Endodermal cell (in vitro differentiated cells): ENCODE measurements at regions not wholly inside any gene's neighbourhood (a gene's known extent, or its start where the extent isn't known, plus 50 kb on each side); places are given as distances from the start of the nearest gene placed in this dataset.

Experiments
- DNase-seq: peaks from one replicate; pipeline ENCODE4 v3.0.0-alpha.2; 2017
- H3K27ac ChIP-seq: 2 replicates; pipeline ENCODE4 v1.5.1; 2013; ENCODE audit warnings: mild to moderate bottlenecking, low read depth, low read length, moderate library complexity
- H3K27me3 ChIP-seq: 2 replicates; pipeline ENCODE4 v1.6.1; 2013; ENCODE audit warnings: mild to moderate bottlenecking, low read length, moderate library complexity; ENCODE audit not compliant: insufficient read depth, control insufficient read depth, poor library complexity, severe bottlenecking
- H3K36me3 ChIP-seq: 2 replicates; pipeline ENCODE4 v1.7.0; 2013; ENCODE audit warnings: mild to moderate bottlenecking, low read length, moderate library complexity; ENCODE audit not compliant: control insufficient read depth, insufficient read depth
- H3K4me1 ChIP-seq: one replicate; pipeline ENCODE4 v1.7.0; 2013; ENCODE audit warnings: low read length; ENCODE audit not compliant: control insufficient read depth, insufficient read depth
- H3K4me3 ChIP-seq: 2 replicates; pipeline ENCODE4 v1.5.1; 2013; ENCODE audit warnings: mild to moderate bottlenecking, low read length, moderate library complexity
- H3K9ac ChIP-seq: 2 replicates; pipeline ENCODE4 v1.6.1; 2013; ENCODE audit warnings: mild to moderate bottlenecking, low read length, moderate library complexity; ENCODE audit not compliant: poor library complexity, severe bottlenecking; ENCODE audit errors: extremely low read depth
- H3K9me3 ChIP-seq: 2 replicates; pipeline ENCODE4 v1.6.1; 2013; ENCODE audit warnings: mild to moderate bottlenecking, low read length, moderate library complexity; ENCODE audit not compliant: control insufficient read depth
- H3K27ac Mint-ChIP-seq: 2 replicates; pipeline ENCODE4 v1.8.0; 2020; ENCODE audit warnings: mixed read lengths
- H3K27me3 Mint-ChIP-seq: 2 replicates; pipeline ENCODE4 v1.8.0; 2021; ENCODE audit warnings: mild to moderate bottlenecking, mixed read lengths; ENCODE audit not compliant: insufficient read depth
- H3K36me3 Mint-ChIP-seq: 2 replicates; pipeline ENCODE4 v1.8.0; 2020; ENCODE audit warnings: low read depth, mixed read lengths
- H3K4me1 Mint-ChIP-seq: 2 replicates; pipeline ENCODE4 v1.8.0; 2020; ENCODE audit warnings: mixed read lengths
- H3K4me3 Mint-ChIP-seq: 2 replicates; pipeline ENCODE4 v1.8.0; 2020; ENCODE audit warnings: mild to moderate bottlenecking, moderate library complexity, mixed read lengths
- H3K9me3 Mint-ChIP-seq: 2 replicates; pipeline ENCODE4 v1.8.0; 2020; ENCODE audit warnings: mild to moderate bottlenecking, mixed read lengths
- WGBS, 2 experiments: methylation state at CpG; one replicate each; pipeline versions ENCODE4 v1.1.5 to v1.1.7; 2013; ENCODE audit warnings: missing lambda C conversion rate in 2 of 2, mixed read lengths in 1 of 2; ENCODE audit not compliant: insufficient coverage in 1 of 2, insufficient read length in 1 of 2; 5-methylcytosine and 5-hydroxymethylcytosine counted together
- TF ChIP-seq, protein P1 (sequence below): fragments of 200-600 bp; sonication (generic); conservative IDR thresholded peaks from 2 replicates; pipeline ENCODE4 v1.5.0; 2021; ENCODE audit warnings: antibody characterized with exemption, mild to moderate bottlenecking

DNA sequence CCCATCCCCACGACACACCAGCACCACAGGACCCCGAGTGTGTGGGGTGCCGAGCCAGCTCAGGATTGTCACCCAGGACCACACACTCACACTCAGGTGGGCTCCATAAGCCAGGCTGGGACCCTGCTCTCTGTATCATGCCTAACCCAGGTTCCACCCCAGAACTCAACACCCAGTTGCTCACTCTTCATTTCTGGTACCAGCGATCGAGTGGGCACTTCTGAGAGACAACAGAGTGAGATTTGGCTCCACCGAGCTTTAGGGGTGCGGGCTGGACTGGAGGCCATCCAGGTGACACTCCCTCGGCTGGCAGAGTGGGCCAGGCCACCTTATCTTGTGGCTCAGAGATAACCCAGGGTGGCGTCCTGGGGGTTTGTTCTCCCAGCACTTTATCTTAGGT is 1323.8 kb downstream of the BRD1 start:
- Mint-ChIP-seq H3K36me3 (no peaks in the 10 kb centered on the region), H3K27ac (peak overlapping the region; percentile 71), H3K4me3 (no peak overlapping the region), H3K27me3 (no peaks in the 10 kb centered on the region), H3K4me1 (peaks cover 55% of the 10 kb centered on the region), H3K9me3 (no peaks in the 10 kb centered on the region)
- Histone ChIP-seq H3K4me1 (peaks cover 44% of the 10 kb centered on the region), H3K9me3 (no peaks in the 10 kb centered on the region), H3K9ac (no peak overlapping the region), H3K27ac (no peak overlapping the region), H3K36me3 (no peaks in the 10 kb centered on the region), H3K27me3 (no peaks in the 10 kb centered on the region), H3K4me3 (no peak overlapping the region)
- WGBS, 2 experiments: 91 to 94% methylated on average over 6 to 9 of the region's 9 CpGs
- no peak for DNase-seq
- TF ChIP-seq, protein P1, sequence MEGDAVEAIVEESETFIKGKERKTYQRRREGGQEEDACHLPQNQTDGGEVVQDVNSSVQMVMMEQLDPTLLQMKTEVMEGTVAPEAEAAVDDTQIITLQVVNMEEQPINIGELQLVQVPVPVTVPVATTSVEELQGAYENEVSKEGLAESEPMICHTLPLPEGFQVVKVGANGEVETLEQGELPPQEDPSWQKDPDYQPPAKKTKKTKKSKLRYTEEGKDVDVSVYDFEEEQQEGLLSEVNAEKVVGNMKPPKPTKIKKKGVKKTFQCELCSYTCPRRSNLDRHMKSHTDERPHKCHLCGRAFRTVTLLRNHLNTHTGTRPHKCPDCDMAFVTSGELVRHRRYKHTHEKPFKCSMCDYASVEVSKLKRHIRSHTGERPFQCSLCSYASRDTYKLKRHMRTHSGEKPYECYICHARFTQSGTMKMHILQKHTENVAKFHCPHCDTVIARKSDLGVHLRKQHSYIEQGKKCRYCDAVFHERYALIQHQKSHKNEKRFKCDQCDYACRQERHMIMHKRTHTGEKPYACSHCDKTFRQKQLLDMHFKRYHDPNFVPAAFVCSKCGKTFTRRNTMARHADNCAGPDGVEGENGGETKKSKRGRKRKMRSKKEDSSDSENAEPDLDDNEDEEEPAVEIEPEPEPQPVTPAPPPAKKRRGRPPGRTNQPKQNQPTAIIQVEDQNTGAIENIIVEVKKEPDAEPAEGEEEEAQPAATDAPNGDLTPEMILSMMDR: no peak

DNA sequence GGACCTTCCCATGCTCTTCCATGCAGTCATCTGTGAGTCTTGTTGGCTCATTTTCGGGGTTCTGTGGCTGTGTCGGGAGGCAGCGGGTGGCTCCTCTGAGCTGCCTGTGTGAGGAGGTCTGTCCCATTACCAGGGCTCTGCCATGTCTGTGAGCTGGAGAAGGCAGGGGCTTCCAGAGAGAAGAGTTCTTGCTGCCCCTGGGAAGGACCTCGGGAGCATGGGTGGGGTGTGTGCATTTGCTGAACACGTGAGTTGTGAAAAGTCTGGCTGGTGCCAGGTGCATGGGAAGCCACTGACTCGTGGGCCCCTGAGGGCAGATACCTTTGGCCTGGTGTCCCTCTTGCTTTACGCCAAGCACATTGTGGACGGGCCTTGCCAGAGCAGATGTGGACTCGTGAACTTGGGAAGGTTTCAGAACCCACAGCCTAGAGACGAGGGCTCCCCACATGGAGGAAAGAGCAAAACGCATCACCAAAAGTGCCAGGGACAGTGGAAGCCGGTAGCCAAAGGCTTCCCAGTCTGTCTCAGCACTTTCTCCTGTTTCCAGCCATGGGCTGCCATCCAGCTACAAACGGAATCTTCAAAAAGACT is 1324.5 kb downstream of the BRD1 start:
- Mint-ChIP-seq H3K36me3 (no peaks in the 10 kb centered on the region), H3K27ac (peak overlapping the region; percentile 33), H3K4me3 (no peak overlapping the region), H3K4me1 (peaks cover 58% of the 10 kb centered on the region), H3K27me3 (no peaks in the 10 kb centered on the region), H3K9me3 (no peaks in the 10 kb centered on the region)
- TF ChIP-seq, protein P1: no peak
- H3K27me3 ChIP-seq: no peaks in the 10 kb centered on the region
- H3K9me3 ChIP-seq: no peaks in the 10 kb centered on the region
- DNase-seq: no peak
- H3K27ac ChIP-seq: no peak overlapping the region
- peaks cover 44% of the 10 kb centered on the region for H3K4me1 ChIP-seq
- no peaks in the 10 kb centered on the region for H3K36me3 ChIP-seq
- WGBS, 2 experiments: 95% methylated on average over 11 to 13 of the region's 13 CpGs
- no peak overlapping the region for H3K4me3 ChIP-seq
- no peak overlapping the region for H3K9ac ChIP-seq

DNA sequence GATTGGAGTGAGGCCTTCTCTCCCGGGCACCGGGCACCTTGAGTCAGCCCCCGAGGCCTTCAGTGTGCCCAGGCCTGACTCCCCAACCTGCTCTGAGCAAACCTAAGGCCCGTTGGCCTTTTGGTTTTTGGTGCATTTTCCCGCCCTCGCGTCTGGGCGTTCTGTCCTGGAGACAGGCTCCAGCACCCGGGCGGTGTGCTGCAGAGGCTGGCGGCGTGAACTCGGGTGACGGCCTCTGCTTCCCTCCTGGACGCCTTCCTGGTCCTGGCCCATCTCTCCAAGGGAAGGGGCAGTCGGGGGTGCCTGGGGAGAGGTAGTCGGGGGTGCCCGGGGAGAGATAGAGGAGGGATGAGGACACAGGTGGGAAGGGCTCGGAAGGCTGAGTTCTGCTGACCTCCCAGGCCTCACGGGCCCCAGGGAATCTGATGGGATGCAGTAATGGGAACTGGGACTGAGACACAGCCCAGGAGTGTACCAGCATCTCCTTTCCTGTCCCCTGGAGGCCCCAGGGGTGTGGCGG is 1326.4 kb downstream of the BRD1 start:
- Histone ChIP-seq H3K9me3 (no peaks in the 10 kb centered on the region), H3K9ac (no peak overlapping the region), H3K4me1 (peaks cover 44% of the 10 kb centered on the region), H3K27ac (no peak overlapping the region), H3K27me3 (no peaks in the 10 kb centered on the region), H3K36me3 (no peaks in the 10 kb centered on the region), H3K4me3 (no peak overlapping the region)
- whole genome bisulfite sequencing, 2 experiments: 92 to 94% methylated on average over 14 to 21 of the region's 21 CpGs
- Mint-ChIP-seq H3K27me3 (no peaks in the 10 kb centered on the region), H3K4me1 (peaks cover 58% of the 10 kb centered on the region), H3K9me3 (no peaks in the 10 kb centered on the region), H3K4me3 (no peak overlapping the region), H3K36me3 (no peaks in the 10 kb centered on the region), H3K27ac (peak overlapping the region; percentile 30)
- no peak for DNase-seq
- TF ChIP-seq, protein P1: no peak
